ENCODE measurements at regions not wholly inside any gene's neighbourhood (a gene's known extent, or its start where the extent isn't known, plus 50 kb on each side); places are given as distances from the start of the nearest gene placed in this dataset.

GRCh38 chr14:22168092-22168955, 420.7 kb downstream of the DAD1 start:
- Histone ChIP-seq H3K36me3 (no peaks in the 10 kb centered on the region), H3K4me3 (no peak overlapping the region), H3K27me3 (ENCODE audit: low read depth) (peaks cover 3% of the 10 kb centered on the region), H3K4me1 (no peaks in the 10 kb centered on the region), H3K27ac (no peak overlapping the region), H3K9me3 (no peaks in the 10 kb centered on the region)
- ATAC-seq (no peak), DNase-seq (no peak)
- intact Hi-C loops (cut with DNase I), result no loop called here
- no peak for TF ChIP-seq CTCF (IDR thresholded peaks at IDR 0.05)

DNA sequence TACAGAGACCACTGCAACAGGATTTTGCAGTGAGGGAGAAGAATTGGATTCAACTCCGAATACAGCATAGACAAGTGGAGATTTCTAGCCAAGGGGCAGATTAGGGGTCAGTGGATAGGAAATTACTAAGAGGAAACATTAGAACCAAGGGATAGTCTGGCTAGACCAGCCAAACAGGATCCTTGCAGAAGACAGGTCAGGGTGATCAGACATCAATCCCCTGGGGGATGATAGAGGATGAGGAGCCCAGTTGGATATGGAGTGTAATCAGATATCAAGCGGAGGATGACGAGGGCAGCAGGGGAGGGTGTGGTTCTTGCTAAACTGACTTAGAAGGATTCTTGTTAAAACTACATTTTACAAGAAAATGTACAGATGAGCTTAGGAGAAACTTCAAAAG, 424.4 kb downstream of the DAD1 start:
- Histone ChIP-seq H3K9me3 (no peaks in the 10 kb centered on the region), H3K36me3 (no peaks in the 10 kb centered on the region), H3K4me3 (no peak overlapping the region), H3K27me3 (ENCODE audit: low read depth) (peaks cover 3% of the 10 kb centered on the region), H3K4me1 (no peaks in the 10 kb centered on the region), H3K27ac (no peak overlapping the region)
- ATAC-seq (no peak), DNase-seq (no peak)
- intact Hi-C loops (cut with DNase I), result no loop called here
- TF ChIP-seq CTCF (IDR thresholded peaks at IDR 0.05), result no peak

DNA sequence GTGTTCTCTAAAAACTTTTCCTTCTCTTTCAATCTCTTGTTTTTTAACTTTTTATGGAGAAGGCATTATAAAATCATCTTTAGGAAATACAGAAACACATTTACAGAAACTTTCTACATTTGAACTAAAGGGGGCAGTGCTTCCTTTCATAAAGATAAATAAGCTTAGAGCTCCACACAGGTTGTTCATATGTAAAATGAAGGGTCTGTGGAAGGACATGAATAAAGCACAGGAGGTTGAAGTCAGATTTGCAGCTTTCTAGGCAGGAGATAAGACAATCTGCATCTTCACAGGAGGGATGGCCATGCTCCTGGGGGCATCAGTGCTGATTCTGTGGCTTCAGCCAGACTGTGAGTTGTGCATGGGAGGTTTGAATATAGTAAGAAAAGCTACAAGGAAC, 426.0 kb downstream of the DAD1 start:
- H3K27me3 ChIP-seq (ENCODE audit: low read depth), result peaks cover 3% of the 10 kb centered on the region
- H3K27ac ChIP-seq, result no peak overlapping the region
- intact Hi-C loops (cut with DNase I), result no loop called here
- no peaks in the 10 kb centered on the region for H3K9me3 ChIP-seq
- ATAC-seq (no peak), DNase-seq (no peak)
- no peaks in the 10 kb centered on the region for H3K36me3 ChIP-seq
- H3K4me1 ChIP-seq, result no peaks in the 10 kb centered on the region
- no peak overlapping the region for H3K4me3 ChIP-seq
- no peak for TF ChIP-seq CTCF (IDR thresholded peaks at IDR 0.05)

DNA sequence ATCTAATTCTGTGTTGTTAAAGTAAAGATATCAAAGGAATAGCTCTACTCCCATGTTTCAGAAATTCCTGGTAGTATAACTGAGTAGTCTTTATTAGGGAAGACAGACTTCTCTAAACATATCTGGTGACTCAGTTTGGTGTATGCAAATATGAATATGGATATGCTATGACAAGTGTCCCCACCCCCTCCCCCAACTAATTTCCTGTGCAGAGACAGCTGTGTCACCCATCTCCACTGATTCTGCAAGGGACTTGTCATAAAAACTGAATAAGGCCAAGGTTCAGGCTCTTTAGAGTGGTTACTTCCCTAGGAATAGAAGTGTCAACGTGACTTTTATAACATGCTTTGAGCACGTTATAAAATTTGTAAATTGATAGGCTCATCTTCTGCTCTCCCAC, 429.1 kb downstream of the DAD1 start:
- Histone ChIP-seq H3K4me3 (no peak overlapping the region), H3K9me3 (no peaks in the 10 kb centered on the region), H3K27me3 (ENCODE audit: low read depth) (peaks cover 3% of the 10 kb centered on the region), H3K36me3 (no peaks in the 10 kb centered on the region), H3K4me1 (no peaks in the 10 kb centered on the region), H3K27ac (no peak overlapping the region)
- DNase-seq, result no peak
- intact Hi-C loops (cut with DNase I), result no loop called here
- ATAC-seq, result no peak
- TF ChIP-seq CTCF (IDR thresholded peaks at IDR 0.05), result no peak

DNA sequence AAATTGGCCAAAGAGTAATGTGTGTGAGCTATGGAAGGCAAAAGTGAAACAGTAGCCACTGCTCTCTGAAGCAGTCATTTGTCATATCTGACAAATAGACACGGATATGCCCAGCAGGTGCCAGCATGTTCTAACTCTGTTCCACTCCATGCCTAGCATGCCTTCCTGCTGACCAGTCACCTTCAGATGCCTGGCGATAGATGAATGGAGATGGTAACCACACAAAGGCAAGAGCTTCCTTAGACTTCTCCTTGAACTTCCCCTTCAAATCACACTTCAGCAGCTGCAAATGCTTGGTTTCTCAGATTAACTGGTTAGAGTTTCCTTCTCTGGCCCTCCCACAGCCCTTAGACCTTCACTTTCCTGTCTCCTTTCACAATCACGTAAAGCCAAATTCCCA, 429.9 kb downstream of the DAD1 start:
- no peaks in the 10 kb centered on the region for H3K9me3 ChIP-seq
- TF ChIP-seq CTCF (IDR thresholded peaks at IDR 0.05), result no peak
- intact Hi-C loops (cut with DNase I), result no loop called here
- ATAC-seq (no peak), DNase-seq (no peak)
- no peak overlapping the region for H3K27ac ChIP-seq
- peaks cover 3% of the 10 kb centered on the region for H3K27me3 ChIP-seq (ENCODE audit: low read depth)
- H3K4me1 ChIP-seq, result no peaks in the 10 kb centered on the region
- H3K4me3 ChIP-seq, result no peak overlapping the region
- no peaks in the 10 kb centered on the region for H3K36me3 ChIP-seq
